Gastroesophageal sphincter (tissue), 4 donors: ENCODE measurements at regions not wholly inside any gene's neighbourhood (a gene's known extent, or its start where the extent isn't known, plus 50 kb on each side); places are given as distances from the start of the nearest gene placed in this dataset.

Source experiments
- ATAC-seq: fragments of 150-250 bp; one replicate; pipeline ENCODE4 v1.9.1; 2016; ENCODE audit warnings: mild to moderate bottlenecking, moderate library complexity
- H3K27ac ChIP-seq, 4 donors: fragments of 200-600 bp; sonication (generic) in 3 of 4; 1 replicate in 3 of 4; 2 replicates in 1 of 4; pipeline ENCODE4 v1.5.1; 2016 to 2019
- H3K27me3 ChIP-seq: fragments of 200-600 bp; sonication (generic); one replicate; pipeline ENCODE4 v1.5.1; 2019
- H3K36me3 ChIP-seq, 2 donors: fragments of 200-600 bp; sonication (generic); one replicate each; pipeline ENCODE4 v1.5.1; 2019; ENCODE audit warnings: control low read depth in 1 of 2
- H3K4me1 ChIP-seq, 3 donors: fragments of 200-600 bp; sonication (generic); 1 replicate in 2 of 3; 2 replicates in 1 of 3; pipeline ENCODE4 v1.5.1; 2016 to 2019; ENCODE audit warnings: control low read depth in 2 of 3
- H3K4me3 ChIP-seq, 2 donors: fragments of 200-600 bp; sonication (generic); one replicate each; pipeline ENCODE4 v1.5.1; 2019; ENCODE audit warnings: mild to moderate bottlenecking in 1 of 2, moderate library complexity in 1 of 2
- H3K9me3 ChIP-seq, 3 donors: fragments of 200-600 bp; sonication (generic); one replicate each; pipeline ENCODE4 v1.5.1; 2017 to 2019; ENCODE audit warnings: control low read depth in 2 of 3
- CTCF ChIP-seq, 4 experiments: fragments of 200-600 bp in 2 of 4; fragments of 450-650 bp in 2 of 4; sonication (generic) in 1 of 4; IDR thresholded peaks; one replicate each; pipeline ENCODE4 v1.5.1; 2017 to 2019; ENCODE audit warnings: antibody characterized with exemption in 4 of 4, mild to moderate bottlenecking in 2 of 4, moderate library complexity in 2 of 4
- EP300 ChIP-seq: sonication (generic); formaldehyde crosslinking; IDR thresholded peaks from one replicate; pipeline ENCODE4 v1.6.1; 2017; ENCODE audit warnings: antibody characterized with exemption, mild to moderate bottlenecking
- POLR2A ChIP-seq, 2 donors: fragments of 450-650 bp; IDR thresholded peaks; one replicate each; pipeline ENCODE4 v1.6.1; 2017; ENCODE audit warnings: antibody characterized with exemption in 2 of 2, mild to moderate bottlenecking in 2 of 2, moderate library complexity in 1 of 2
- POLR2AphosphoS5 ChIP-seq: sonication (generic); formaldehyde crosslinking; IDR thresholded peaks from one replicate; pipeline ENCODE4 v1.6.1; 2017; ENCODE audit warnings: antibody characterized with exemption
- WGBS, 2 donors: methylation state at CpG; one replicate each; pipeline ENCODE4 v1.1.5; 2018; ENCODE audit warnings: low coverage in 1 of 2; 5-methylcytosine and 5-hydroxymethylcytosine counted together

- TF ChIP-seq CTCF (IDR thresholded peaks at IDR 0.05): no peak
- TF ChIP-seq POLR2AphosphoS5: no peak
- TF ChIP-seq EP300: no peak
- TF ChIP-seq POLR2A (IDR thresholded peaks at IDR 0.05): no peak
- Histone ChIP-seq H3K4me1 (no peaks in the 10 kb centered on the region), H3K9me3 (no peaks in the 10 kb centered on the region), H3K36me3 (no peaks in the 10 kb centered on the region), H3K27ac (no peak overlapping the region), H3K4me3 (no peak overlapping the region), H3K27me3 (no peaks in the 10 kb centered on the region)
- WGBS, 2 donors: 54 to 64% methylated on average over 4 of the region's 4 CpGs
- ATAC-seq: no peak
Observed at GRCh38 chr13:68254151-68254550, 1024.0 kb upstream of the PCDH9 start.

- no peaks in the 10 kb centered on the region for H3K27me3 ChIP-seq
- no peak overlapping the region for H3K27ac ChIP-seq
- TF ChIP-seq POLR2A (IDR thresholded peaks at IDR 0.05) (no peak), CTCF (IDR thresholded peaks at IDR 0.05) (peak in 1 of 4 experiments; percentile 25)
- H3K4me3 ChIP-seq: no peak overlapping the region
- H3K36me3 ChIP-seq: no peaks in the 10 kb centered on the region
- H3K4me1 ChIP-seq: no peaks in the 10 kb centered on the region
- no peaks in the 10 kb centered on the region for H3K9me3 ChIP-seq
- ATAC-seq: no peak
Observed at GRCh38 chr13:68234274-68234673, 1004.1 kb upstream of the PCDH9 start.

GRCh38 chr13:68232351-68233130 is 1002.4 kb upstream of the PCDH9 start:
- 44 to 50% methylated on average over 4 to 5 of the region's 7 CpGs for WGBS, 2 donors
- Histone ChIP-seq H3K4me3 (no peak overlapping the region), H3K36me3 (no peaks in the 10 kb centered on the region), H3K9me3 (no peaks in the 10 kb centered on the region), H3K27me3 (no peaks in the 10 kb centered on the region), H3K27ac (no peak overlapping the region), H3K4me1 (no peaks in the 10 kb centered on the region)
- TF ChIP-seq CTCF (IDR thresholded peaks at IDR 0.05) (no peak), POLR2A (IDR thresholded peaks at IDR 0.05) (no peak), EP300 (no peak), POLR2AphosphoS5 (no peak)
- no peak for ATAC-seq

GRCh38 chr13:68214691-68215415 is 984.7 kb upstream of the PCDH9 start:
- Histone ChIP-seq H3K4me3 (no peak overlapping the region), H3K27ac (no peak overlapping the region), H3K36me3 (no peaks in the 10 kb centered on the region), H3K9me3 (no peaks in the 10 kb centered on the region), H3K27me3 (no peaks in the 10 kb centered on the region), H3K4me1 (no peaks in the 10 kb centered on the region)
- WGBS, 2 donors: 68 to 89% methylated on average over 5 of the region's 5 CpGs
- no peak for ATAC-seq
- TF ChIP-seq POLR2A (IDR thresholded peaks at IDR 0.05) (no peak), POLR2AphosphoS5 (no peak), EP300 (no peak), CTCF (IDR thresholded peaks at IDR 0.05) (no peak)

GRCh38 chr13:68199271-68199670 is 969.1 kb upstream of the PCDH9 start:
- TF ChIP-seq EP300 (no peak), CTCF (IDR thresholded peaks at IDR 0.05) (no peak), POLR2AphosphoS5 (no peak), POLR2A (IDR thresholded peaks at IDR 0.05) (no peak)
- ATAC-seq: no peak
- Histone ChIP-seq H3K27ac (no peak overlapping the region), H3K27me3 (no peaks in the 10 kb centered on the region), H3K4me3 (no peak overlapping the region), H3K9me3 (no peaks in the 10 kb centered on the region), H3K4me1 (no peaks in the 10 kb centered on the region), H3K36me3 (no peaks in the 10 kb centered on the region)
- WGBS, 2 donors: 88% methylated on average over 2 of the region's 2 CpGs; no CpG with 5 or more reads in 1 of the 2 donors
